GM19463 (cell line): ENCODE measurements at regions not wholly inside any gene's neighbourhood (a gene's known extent, or its start where the extent isn't known, plus 50 kb on each side); places are given as distances from the start of the nearest gene placed in this dataset.

ENCODE experiments used
- ATAC-seq: cut with Tn5 transposase; IDR thresholded peaks from one replicate; pipeline ENCODE4 v1.9.1; 2021; ENCODE audit warnings: mild to moderate bottlenecking, moderate library complexity; ENCODE audit not compliant: unreplicated experiment

GRCh38 chr4:187218705-187219245 lies 495.1 kb upstream of the FAT1 start:
- no peak for ATAC-seq

GRCh38 chr4:187224560-187224959 lies 500.9 kb upstream of the FAT1 start:
- no peak for ATAC-seq

GRCh38 chr4:187227907-187228704 lies 504.4 kb upstream of the FAT1 start:
- ATAC-seq = no peak

- ATAC-seq = no peak
Measured at GRCh38 chr4:187232196-187232595, 508.5 kb upstream of the FAT1 start.

GRCh38 chr4:187232796-187233195 lies 509.1 kb upstream of the FAT1 start:
- ATAC-seq = no peak

GRCh38 chr4:187235456-187236170 lies 512.0 kb upstream of the FAT1 start:
- no peak for ATAC-seq

- ATAC-seq = no peak
Measured at GRCh38 chr4:187236209-187236890, 512.7 kb upstream of the FAT1 start.

GRCh38 chr4:187238646-187239045 lies 515.0 kb upstream of the FAT1 start:
- no peak for ATAC-seq

- no peak for ATAC-seq
Measured at GRCh38 chr4:187251896-187252295, 528.2 kb upstream of the FAT1 start.

- no peak for ATAC-seq
Measured at GRCh38 chr4:187256897-187257296, 533.2 kb upstream of the FAT1 start.

GRCh38 chr4:187258651-187259401 lies 535.2 kb upstream of the FAT1 start:
- no peak for ATAC-seq

- no peak for ATAC-seq
Measured at GRCh38 chr4:187268940-187269339, 545.3 kb upstream of the FAT1 start.

GRCh38 chr4:187270154-187270553 lies 546.5 kb upstream of the FAT1 start:
- no peak for ATAC-seq

GRCh38 chr4:187271848-187272247 lies 548.2 kb upstream of the FAT1 start:
- ATAC-seq = no peak

- no peak for ATAC-seq
Measured at GRCh38 chr4:187274153-187274552, 550.5 kb upstream of the FAT1 start.

- ATAC-seq = no peak
Measured at GRCh38 chr4:187276736-187277408, 553.2 kb upstream of the FAT1 start.

GRCh38 chr4:187283201-187283955 lies 559.7 kb upstream of the FAT1 start:
- ATAC-seq = no peak

GRCh38 chr4:187286525-187286924 lies 562.9 kb upstream of the FAT1 start:
- ATAC-seq = no peak

GRCh38 chr4:187289371-187289770 lies 565.7 kb upstream of the FAT1 start:
- ATAC-seq = no peak

GRCh38 chr4:187294861-187295260 lies 571.2 kb upstream of the FAT1 start:
- ATAC-seq = no peak
